ENCODE measurements at regions not wholly inside any gene's neighbourhood (a gene's known extent, or its start where the extent isn't known, plus 50 kb on each side); places are given as distances from the start of the nearest gene placed in this dataset.

- TF ChIP-seq, protein P1, sequence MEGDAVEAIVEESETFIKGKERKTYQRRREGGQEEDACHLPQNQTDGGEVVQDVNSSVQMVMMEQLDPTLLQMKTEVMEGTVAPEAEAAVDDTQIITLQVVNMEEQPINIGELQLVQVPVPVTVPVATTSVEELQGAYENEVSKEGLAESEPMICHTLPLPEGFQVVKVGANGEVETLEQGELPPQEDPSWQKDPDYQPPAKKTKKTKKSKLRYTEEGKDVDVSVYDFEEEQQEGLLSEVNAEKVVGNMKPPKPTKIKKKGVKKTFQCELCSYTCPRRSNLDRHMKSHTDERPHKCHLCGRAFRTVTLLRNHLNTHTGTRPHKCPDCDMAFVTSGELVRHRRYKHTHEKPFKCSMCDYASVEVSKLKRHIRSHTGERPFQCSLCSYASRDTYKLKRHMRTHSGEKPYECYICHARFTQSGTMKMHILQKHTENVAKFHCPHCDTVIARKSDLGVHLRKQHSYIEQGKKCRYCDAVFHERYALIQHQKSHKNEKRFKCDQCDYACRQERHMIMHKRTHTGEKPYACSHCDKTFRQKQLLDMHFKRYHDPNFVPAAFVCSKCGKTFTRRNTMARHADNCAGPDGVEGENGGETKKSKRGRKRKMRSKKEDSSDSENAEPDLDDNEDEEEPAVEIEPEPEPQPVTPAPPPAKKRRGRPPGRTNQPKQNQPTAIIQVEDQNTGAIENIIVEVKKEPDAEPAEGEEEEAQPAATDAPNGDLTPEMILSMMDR (conservative IDR thresholded peaks at IDR 0.05; ENCODE audit: low read length) = no peak
- TF ChIP-seq EZH2phosphoT487 (IDR thresholded peaks at IDR 0.05; ENCODE audit: borderline replicate concordance) = no peak
These were observed 160.4 kb upstream of the SGO1 start for GRCh38 chr3:20346369-20346768.

Measured in Loucy (cell line).